WTC11 (cell line): ENCODE measurements at regions not wholly inside any gene's neighbourhood (a gene's known extent, or its start where the extent isn't known, plus 50 kb on each side); places are given as distances from the start of the nearest gene placed in this dataset.

Experiments used
- CBFB ChIP-seq: sonication (generic); formaldehyde crosslinking; IDR thresholded peaks from 2 replicates; pipeline ENCODE4 v1.8.1; 2022; ENCODE audit warnings: mild to moderate bottlenecking, low read depth, missing genetic modification reagents
- CTCF ChIP-seq: fragments of 200-600 bp; IDR thresholded peaks from 2 replicates; pipeline ENCODE4 v1.8.0; 2022; ENCODE audit warnings: antibody characterized with exemption
- E2F1 ChIP-seq: sonication (generic); formaldehyde crosslinking; IDR thresholded peaks from 2 replicates; pipeline ENCODE4 v1.8.0; 2022; ENCODE audit warnings: mild to moderate bottlenecking, missing genetic modification reagents
- FOXJ3 ChIP-seq: sonication (generic); formaldehyde crosslinking; IDR thresholded peaks from 2 replicates; pipeline ENCODE4 v1.9.0; 2021; ENCODE audit warnings: missing genetic modification reagents, mild to moderate bottlenecking, borderline replicate concordance
- GABPB1 ChIP-seq: sonication (generic); formaldehyde crosslinking; IDR thresholded peaks from 2 replicates; pipeline ENCODE4 v1.8.1; 2023; ENCODE audit warnings: mild to moderate bottlenecking, missing genetic modification reagents
- MAX ChIP-seq: sonication (generic); formaldehyde crosslinking; IDR thresholded peaks from 2 replicates; pipeline ENCODE4 v1.8.0; 2022; ENCODE audit warnings: mild to moderate bottlenecking, missing genetic modification reagents
- MXD4 ChIP-seq: fragments of 250-450 bp; sonication (Bioruptor Pico); IDR thresholded peaks from 2 replicates; pipeline ENCODE4 v1.8.0; 2021; ENCODE audit warnings: mild to moderate bottlenecking, moderate library complexity, borderline replicate concordance
- NR2C2 ChIP-seq: sonication (generic); formaldehyde crosslinking; IDR thresholded peaks from 2 replicates; pipeline ENCODE4 v1.8.0; 2022; ENCODE audit warnings: mild to moderate bottlenecking, missing genetic modification reagents
- SMAD3 ChIP-seq: sonication (generic); formaldehyde crosslinking; IDR thresholded peaks from 2 replicates; pipeline ENCODE4 v1.8.0; 2022; ENCODE audit warnings: missing genetic modification reagents, mild to moderate bottlenecking, borderline replicate concordance
- SP1 ChIP-seq: sonication (generic); formaldehyde crosslinking; conservative IDR thresholded peaks from 2 replicates; pipeline ENCODE4 v1.8.1; 2022; ENCODE audit warnings: missing genetic modification reagents
- TEAD4 ChIP-seq: sonication (generic); formaldehyde crosslinking; IDR thresholded peaks from 2 replicates; pipeline ENCODE4 v1.8.0; 2022; ENCODE audit warnings: mild to moderate bottlenecking, missing genetic modification reagents
- ZBTB43 ChIP-seq: sonication (generic); formaldehyde crosslinking; IDR thresholded peaks from 2 replicates; pipeline ENCODE4 v1.8.1; 2023; ENCODE audit warnings: mild to moderate bottlenecking, missing genetic modification reagents
- ZNF281 ChIP-seq: sonication (generic); formaldehyde crosslinking; IDR thresholded peaks from 2 replicates; pipeline ENCODE4 v1.8.0; 2023; ENCODE audit warnings: mild to moderate bottlenecking, missing genetic modification reagents

- TF ChIP-seq CTCF (no peak), CBFB (CRISPR knock-in tag) (no peak), NR2C2 (CRISPR knock-in tag) (no peak), ZBTB43 (CRISPR knock-in tag) (no peak), SP1 (CRISPR knock-in tag) (no peak), FOXJ3 (CRISPR knock-in tag) (no peak), MAX (CRISPR knock-in tag) (no peak), GABPB1 (CRISPR knock-in tag) (no peak), MXD4 (CRISPR knock-in tag) (no peak), ZNF281 (CRISPR knock-in tag) (no peak), TEAD4 (CRISPR knock-in tag) (no peak), SMAD3 (CRISPR knock-in tag) (no peak), E2F1 (no peak)
Observed at GRCh38 chr4:20378181-20378580, 126.5 kb downstream of the SLIT2 start.
